HepG2 (cell line): ENCODE measurements at regions not wholly inside any gene's neighbourhood (a gene's known extent, or its start where the extent isn't known, plus 50 kb on each side); places are given as distances from the start of the nearest gene placed in this dataset.

Source experiments
- CEBPB ChIP-seq: IDR thresholded peaks from 2 replicates; pipeline ENCODE4 v1.6.1; 2011; ENCODE audit warnings: low read depth, low read length, improper control_type of control experiment, borderline replicate concordance
- CENPT ChIP-seq: sonication (generic); formaldehyde crosslinking; IDR thresholded peaks from 2 replicates; pipeline ENCODE4 v1.8.0; 2022; ENCODE audit warnings: low read depth, mild to moderate bottlenecking, moderate library complexity, missing genetic modification reagents
- FOXA3 ChIP-seq: IDR thresholded peaks from 2 replicates; pipeline ENCODE4 v1.6.1; 2016; ENCODE audit warnings: missing genetic modification reagents, missing compliant biosample characterization
- GATAD2A ChIP-seq: IDR thresholded peaks from 2 replicates; pipeline ENCODE4 v1.6.1; 2016
- HMG20A ChIP-seq: IDR thresholded peaks from 2 replicates; pipeline ENCODE4 v1.6.1; 2016; ENCODE audit warnings: borderline replicate concordance
- HOXD1 ChIP-seq: sonication (generic); formaldehyde crosslinking; IDR thresholded peaks from 2 replicates; pipeline ENCODE4 v1.5.0; 2020; ENCODE audit warnings: missing genetic modification reagents
- IKZF5 ChIP-seq: IDR thresholded peaks from 2 replicates; pipeline ENCODE4 v1.6.1; 2018; ENCODE audit warnings: missing genetic modification reagents, mild to moderate bottlenecking, missing compliant biosample characterization
- KAT7 ChIP-seq: IDR thresholded peaks from 2 replicates; pipeline ENCODE4 v1.6.1; 2018; ENCODE audit warnings: borderline replicate concordance, missing compliant biosample characterization
- KDM6A ChIP-seq: IDR thresholded peaks from 2 replicates; pipeline ENCODE4 v1.6.1; 2016; ENCODE audit warnings: low read depth
- KLF11 ChIP-seq: IDR thresholded peaks from 2 replicates; pipeline ENCODE4 v1.6.1; 2016; ENCODE audit warnings: missing compliant biosample characterization
- MED1 ChIP-seq: sonication (generic); formaldehyde crosslinking; IDR thresholded peaks from 2 replicates; pipeline ENCODE4 v1.4.0; 2020; ENCODE audit warnings: missing genetic modification reagents
- NAIF1 ChIP-seq: sonication (generic); formaldehyde crosslinking; IDR thresholded peaks from 2 replicates; pipeline ENCODE4 v1.5.0; 2020; ENCODE audit warnings: mild to moderate bottlenecking, missing genetic modification reagents, borderline replicate concordance
- NCOA2 ChIP-seq: sonication (generic); formaldehyde crosslinking; IDR thresholded peaks from 2 replicates; pipeline ENCODE4 v1.8.0; 2022; ENCODE audit warnings: inconsistent platforms
- NCOA5 ChIP-seq: sonication (generic); formaldehyde crosslinking; IDR thresholded peaks from 2 replicates; pipeline ENCODE4 v1.4.0; 2020; ENCODE audit warnings: missing genetic modification reagents
- PAXIP1 ChIP-seq: sonication (generic); formaldehyde crosslinking; conservative IDR thresholded peaks from 2 replicates; pipeline ENCODE4 v1.4.0; 2020; ENCODE audit warnings: mild to moderate bottlenecking, missing genetic modification reagents, moderate library complexity
- SAP130 ChIP-seq: IDR thresholded peaks from 2 replicates; pipeline ENCODE4 v1.6.1; 2016; ENCODE audit warnings: low read depth
- SMAD3 ChIP-seq: sonication (generic); formaldehyde crosslinking; IDR thresholded peaks from 2 replicates; pipeline ENCODE4 v1.4.0; 2020; ENCODE audit warnings: missing genetic modification reagents
- SOX6 ChIP-seq, 2 experiments: fragments of 450-650 bp in 1 of 2; sonication (generic) in 1 of 2; formaldehyde crosslinking in 1 of 2; IDR thresholded peaks; 2 replicates each; pipeline versions ENCODE4 v1.4.0 to v1.6.1; 2017 to 2020; ENCODE audit warnings: antibody characterized with exemption in 1 of 2, mild to moderate bottlenecking in 1 of 2, missing genetic modification reagents in 1 of 2
- TBL1XR1 ChIP-seq: fragments of 150-350 bp; IDR thresholded peaks from 2 replicates; pipeline ENCODE4 v1.6.1; 2014; ENCODE audit warnings: borderline replicate concordance, low read length; ENCODE audit not compliant: partially characterized antibody
- TCF7 ChIP-seq: sonication (generic); IDR thresholded peaks from 2 replicates; pipeline ENCODE4 v1.6.1; 2016; ENCODE audit warnings: antibody characterized with exemption, low read depth
- ZMYM4 ChIP-seq: sonication (generic); formaldehyde crosslinking; IDR thresholded peaks from 2 replicates; pipeline ENCODE4 v1.8.1; 2023; ENCODE audit warnings: mild to moderate bottlenecking, missing genetic modification reagents
- ZNF251 ChIP-seq: sonication (generic); formaldehyde crosslinking; IDR thresholded peaks from 2 replicates; pipeline ENCODE4 v1.9.0; 2021; ENCODE audit warnings: mild to moderate bottlenecking, missing genetic modification reagents
- ZNF496 ChIP-seq: sonication (generic); formaldehyde crosslinking; IDR thresholded peaks from 2 replicates; pipeline ENCODE4 v1.8.1; 2023; ENCODE audit warnings: mild to moderate bottlenecking, moderate library complexity, missing genetic modification reagents; ENCODE audit not compliant: insufficient replicate concordance
- TF ChIP-seq, protein P1 (sequence below): sonication (generic); formaldehyde crosslinking; IDR thresholded peaks from 2 replicates; pipeline ENCODE4 v1.4.0; 2020; ENCODE audit warnings: mild to moderate bottlenecking, missing genetic modification reagents

- no peak for TF ChIP-seq NAIF1 (CRISPR knock-in tag)
- 0 out of 2 replicates have a peak, but pooled peaks have one; percentile 31 for TF ChIP-seq SMAD3
- TF ChIP-seq KDM6A (CRISPR knock-in tag) = 0 out of 2 replicates have a peak, but pooled peaks have one; percentile 21
- no peak for TF ChIP-seq KLF11 (CRISPR knock-in tag)
- no peak for TF ChIP-seq ZNF496
- TF ChIP-seq FOXA3 (CRISPR knock-in tag) = peak; percentile 59
- TF ChIP-seq NCOA2 (CRISPR knock-in tag) = peak; percentile 28; the same call in 1 of the 2 replicates
- TF ChIP-seq TCF7 = no peak
- TF ChIP-seq SAP130 (CRISPR knock-in tag) = peak; percentile 25; the same call in 1 of the 2 replicates
- TF ChIP-seq HMG20A (CRISPR knock-in tag) = peak; percentile 13; the same call in 1 of the 2 replicates
- no peak for TF ChIP-seq CENPT (CRISPR knock-in tag)
- TF ChIP-seq SOX6 (IDR thresholded peaks at IDR 0.05) = no peak
- TF ChIP-seq SOX6 (CRISPR knock-in tag; IDR thresholded peaks at IDR 0.05) = peak; percentile 59
- no peak for TF ChIP-seq NCOA5 (CRISPR knock-in tag)
- no peak for TF ChIP-seq HOXD1
- TF ChIP-seq ZNF251 = no peak
- TF ChIP-seq ZMYM4 (CRISPR knock-in tag) = peak; percentile 48; the same call in 1 of the 2 replicates
- TF ChIP-seq IKZF5 (CRISPR knock-in tag) = 0 out of 2 replicates have a peak, but pooled peaks have one; percentile 33
- no peak for TF ChIP-seq TBL1XR1
- TF ChIP-seq, protein P1, sequence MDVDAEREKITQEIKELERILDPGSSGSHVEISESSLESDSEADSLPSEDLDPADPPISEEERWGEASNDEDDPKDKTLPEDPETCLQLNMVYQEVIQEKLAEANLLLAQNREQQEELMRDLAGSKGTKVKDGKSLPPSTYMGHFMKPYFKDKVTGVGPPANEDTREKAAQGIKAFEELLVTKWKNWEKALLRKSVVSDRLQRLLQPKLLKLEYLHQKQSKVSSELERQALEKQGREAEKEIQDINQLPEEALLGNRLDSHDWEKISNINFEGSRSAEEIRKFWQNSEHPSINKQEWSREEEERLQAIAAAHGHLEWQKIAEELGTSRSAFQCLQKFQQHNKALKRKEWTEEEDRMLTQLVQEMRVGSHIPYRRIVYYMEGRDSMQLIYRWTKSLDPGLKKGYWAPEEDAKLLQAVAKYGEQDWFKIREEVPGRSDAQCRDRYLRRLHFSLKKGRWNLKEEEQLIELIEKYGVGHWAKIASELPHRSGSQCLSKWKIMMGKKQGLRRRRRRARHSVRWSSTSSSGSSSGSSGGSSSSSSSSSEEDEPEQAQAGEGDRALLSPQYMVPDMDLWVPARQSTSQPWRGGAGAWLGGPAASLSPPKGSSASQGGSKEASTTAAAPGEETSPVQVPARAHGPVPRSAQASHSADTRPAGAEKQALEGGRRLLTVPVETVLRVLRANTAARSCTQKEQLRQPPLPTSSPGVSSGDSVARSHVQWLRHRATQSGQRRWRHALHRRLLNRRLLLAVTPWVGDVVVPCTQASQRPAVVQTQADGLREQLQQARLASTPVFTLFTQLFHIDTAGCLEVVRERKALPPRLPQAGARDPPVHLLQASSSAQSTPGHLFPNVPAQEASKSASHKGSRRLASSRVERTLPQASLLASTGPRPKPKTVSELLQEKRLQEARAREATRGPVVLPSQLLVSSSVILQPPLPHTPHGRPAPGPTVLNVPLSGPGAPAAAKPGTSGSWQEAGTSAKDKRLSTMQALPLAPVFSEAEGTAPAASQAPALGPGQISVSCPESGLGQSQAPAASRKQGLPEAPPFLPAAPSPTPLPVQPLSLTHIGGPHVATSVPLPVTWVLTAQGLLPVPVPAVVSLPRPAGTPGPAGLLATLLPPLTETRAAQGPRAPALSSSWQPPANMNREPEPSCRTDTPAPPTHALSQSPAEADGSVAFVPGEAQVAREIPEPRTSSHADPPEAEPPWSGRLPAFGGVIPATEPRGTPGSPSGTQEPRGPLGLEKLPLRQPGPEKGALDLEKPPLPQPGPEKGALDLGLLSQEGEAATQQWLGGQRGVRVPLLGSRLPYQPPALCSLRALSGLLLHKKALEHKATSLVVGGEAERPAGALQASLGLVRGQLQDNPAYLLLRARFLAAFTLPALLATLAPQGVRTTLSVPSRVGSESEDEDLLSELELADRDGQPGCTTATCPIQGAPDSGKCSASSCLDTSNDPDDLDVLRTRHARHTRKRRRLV (CRISPR knock-in tag) = no peak
- TF ChIP-seq KAT7 (CRISPR knock-in tag) = no peak
- TF ChIP-seq GATAD2A (CRISPR knock-in tag) = peak; percentile 43
- TF ChIP-seq CEBPB = peak; percentile 46
- TF ChIP-seq PAXIP1 (CRISPR knock-in tag) = peak; percentile 70
- TF ChIP-seq MED1 (CRISPR knock-in tag) = no peak
Observed at GRCh38 chr22:19603767-19604166, 79.6 kb upstream of the CLDN5 start (continued).
